ENCODE measurements at regions not wholly inside any gene's neighbourhood (a gene's known extent, or its start where the extent isn't known, plus 50 kb on each side); places are given as distances from the start of the nearest gene placed in this dataset.

- Mint-ChIP-seq H3K4me1 (ENCODE audit: low read depth) (peaks cover 10% of the 10 kb centered on the region), H3K27ac (no peak overlapping the region), H3K9me3 (no peaks in the 10 kb centered on the region), H3K36me3 (ENCODE audit: low read depth) (no peaks in the 10 kb centered on the region), H3K4me3 (no peak overlapping the region), H3K27me3 (no peaks in the 10 kb centered on the region)
- intact Hi-C loops (cut with micrococcal nuclease): no loop called here
Measured at GRCh38 chrX:39022106-39022505, 220.8 kb downstream of the MID1IP1 start.

DNA sequence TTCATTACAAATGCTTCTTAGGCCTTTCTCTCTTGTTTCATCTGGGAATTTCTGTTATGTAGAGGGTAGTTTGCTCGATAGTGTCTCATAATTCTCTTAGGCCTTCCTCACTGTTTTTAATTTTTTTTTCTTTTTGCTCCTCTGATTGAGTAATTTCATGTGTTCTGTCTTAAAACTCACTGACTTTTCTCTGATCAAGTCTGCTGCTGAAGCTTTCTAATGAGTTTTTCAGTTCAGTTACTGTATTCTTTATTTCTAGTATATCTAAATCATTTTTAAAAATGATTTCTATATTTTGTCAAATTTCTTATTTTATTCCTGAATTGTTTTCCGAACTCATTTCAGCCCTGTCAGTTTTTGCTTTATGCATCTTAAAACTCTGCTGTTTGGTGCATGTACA is 228.0 kb downstream of the MID1IP1 start:
- Mint-ChIP-seq H3K27me3 (no peaks in the 10 kb centered on the region), H3K4me3 (no peak overlapping the region), H3K27ac (no peak overlapping the region), H3K4me1 (ENCODE audit: low read depth) (no peaks in the 10 kb centered on the region), H3K36me3 (ENCODE audit: low read depth) (no peaks in the 10 kb centered on the region), H3K9me3 (peaks cover 29% of the 10 kb centered on the region)
- intact Hi-C loops (cut with micrococcal nuclease): no loop called here

DNA sequence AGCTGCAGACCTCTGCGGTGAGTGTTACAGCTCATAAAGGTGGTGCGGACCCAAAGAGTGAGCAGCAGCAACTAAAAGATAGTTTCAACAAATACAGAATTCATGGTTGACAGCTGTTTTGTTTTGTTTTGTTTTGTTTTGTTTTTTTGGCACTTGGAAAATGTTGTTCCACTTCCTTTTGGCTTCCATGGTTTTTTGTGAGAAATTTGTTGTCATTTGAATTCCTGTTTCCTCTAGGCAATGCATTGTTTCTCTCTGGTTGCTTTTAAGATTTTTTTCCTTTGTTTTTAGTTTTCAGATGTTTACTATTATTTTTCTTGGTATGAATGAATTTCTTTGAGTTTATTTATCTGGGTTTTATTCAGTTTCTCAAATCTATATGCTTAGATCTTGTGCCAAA is 229.4 kb downstream of the MID1IP1 start:
- peaks cover 29% of the 10 kb centered on the region for H3K9me3 Mint-ChIP-seq
- no peak overlapping the region for H3K27ac Mint-ChIP-seq
- H3K27me3 Mint-ChIP-seq: no peaks in the 10 kb centered on the region
- H3K36me3 Mint-ChIP-seq (ENCODE audit: low read depth): no peaks in the 10 kb centered on the region
- no peak overlapping the region for H3K4me3 Mint-ChIP-seq
- intact Hi-C loops (cut with micrococcal nuclease): no loop called here
- H3K4me1 Mint-ChIP-seq (ENCODE audit: low read depth): peaks cover 5% of the 10 kb centered on the region

DNA sequence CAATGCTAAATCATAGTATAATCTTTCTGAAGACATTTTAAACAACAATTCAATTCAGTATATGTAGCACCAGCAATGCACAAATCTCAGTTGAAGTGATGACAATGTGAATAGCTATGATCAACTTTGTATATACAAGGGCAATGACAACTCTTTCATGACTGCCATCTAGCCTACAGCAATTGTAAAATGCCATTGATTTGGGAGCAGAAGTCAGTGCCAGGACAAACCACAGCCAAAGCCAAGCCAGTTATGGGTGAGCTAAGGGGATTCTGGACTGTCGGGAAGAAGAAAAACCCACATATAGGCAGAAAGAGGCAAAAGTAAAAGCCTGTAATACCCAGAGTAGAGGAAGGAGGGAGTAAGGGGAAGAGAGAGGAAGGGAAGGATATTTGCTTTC is 238.6 kb downstream of the MID1IP1 start:
- Mint-ChIP-seq H3K36me3 (ENCODE audit: low read depth) (no peaks in the 10 kb centered on the region), H3K4me3 (no peak overlapping the region), H3K4me1 (ENCODE audit: low read depth) (peaks cover 5% of the 10 kb centered on the region), H3K9me3 (no peaks in the 10 kb centered on the region), H3K27me3 (no peaks in the 10 kb centered on the region), H3K27ac (no peak overlapping the region)
- intact Hi-C loops (cut with micrococcal nuclease): no loop called here

DNA sequence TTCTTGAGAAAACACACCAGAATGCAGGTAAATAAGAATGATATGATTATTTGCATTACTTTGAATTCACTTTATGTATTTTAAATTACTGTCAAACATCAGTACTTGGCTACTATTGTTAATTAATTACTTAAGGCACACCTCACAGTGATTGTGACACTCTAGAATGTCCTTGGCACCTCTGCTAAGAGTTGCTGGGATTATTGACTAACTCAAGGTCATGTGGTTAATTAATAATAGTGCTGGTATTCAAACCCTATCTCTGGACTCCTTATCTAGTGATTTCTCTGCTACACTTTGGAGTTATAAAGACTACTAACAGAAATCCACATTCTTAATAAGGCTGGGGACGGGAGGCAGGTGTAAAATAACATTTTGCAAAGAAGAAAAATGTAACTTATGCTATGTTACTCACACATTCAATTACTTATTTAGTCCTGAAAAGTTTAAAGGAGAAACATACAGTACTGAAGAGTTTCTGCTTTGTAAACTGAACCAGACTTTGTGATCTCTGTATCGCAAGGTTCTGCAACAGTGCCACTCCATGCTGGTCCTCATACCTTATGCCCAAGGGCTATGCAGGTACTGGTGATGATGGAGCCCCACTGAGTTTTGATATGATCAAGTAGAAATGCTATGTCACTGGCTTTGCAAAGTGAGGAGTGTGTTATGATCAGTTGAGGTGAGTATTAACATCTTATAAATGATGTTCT is 242.7 kb downstream of the MID1IP1 start:
- intact Hi-C loops (cut with micrococcal nuclease): no loop called here
- Mint-ChIP-seq H3K27me3 (no peaks in the 10 kb centered on the region), H3K4me1 (ENCODE audit: low read depth) (no peaks in the 10 kb centered on the region), H3K27ac (no peak overlapping the region), H3K4me3 (no peak overlapping the region), H3K36me3 (ENCODE audit: low read depth) (no peaks in the 10 kb centered on the region), H3K9me3 (no peaks in the 10 kb centered on the region)

DNA sequence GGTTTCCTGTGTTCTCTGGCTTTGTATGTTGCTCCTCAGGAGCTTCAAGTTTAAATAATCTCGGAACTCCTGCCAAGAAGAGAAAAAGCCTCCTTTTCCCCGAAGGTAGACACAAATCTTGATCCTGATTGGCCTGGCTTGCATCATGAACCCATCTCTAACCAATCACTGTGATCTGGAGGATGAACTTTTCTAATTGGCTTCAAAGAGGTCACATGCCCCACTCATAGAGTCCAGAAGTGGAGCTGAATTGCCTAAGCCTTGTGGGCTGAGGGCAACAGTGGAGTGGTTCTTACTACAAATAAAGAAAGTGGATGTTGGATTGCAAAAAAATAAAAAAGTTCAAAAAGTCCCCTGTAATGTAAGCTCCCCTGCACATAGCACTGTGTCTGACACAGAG is 245.9 kb downstream of the MID1IP1 start:
- Mint-ChIP-seq H3K4me1 (ENCODE audit: low read depth) (no peaks in the 10 kb centered on the region), H3K27me3 (no peaks in the 10 kb centered on the region), H3K36me3 (ENCODE audit: low read depth) (no peaks in the 10 kb centered on the region), H3K27ac (no peak overlapping the region), H3K9me3 (no peaks in the 10 kb centered on the region), H3K4me3 (no peak overlapping the region)
- intact Hi-C loops (cut with micrococcal nuclease): no loop called here

GRCh38 chrX:39049975-39050374 is 248.7 kb downstream of the MID1IP1 start:
- no peaks in the 10 kb centered on the region for H3K9me3 Mint-ChIP-seq
- H3K27me3 Mint-ChIP-seq: no peaks in the 10 kb centered on the region
- H3K27ac Mint-ChIP-seq: no peak overlapping the region
- H3K36me3 Mint-ChIP-seq (ENCODE audit: low read depth): no peaks in the 10 kb centered on the region
- no peak overlapping the region for H3K4me3 Mint-ChIP-seq
- intact Hi-C loops (cut with micrococcal nuclease): no loop called here
- H3K4me1 Mint-ChIP-seq (ENCODE audit: low read depth): no peaks in the 10 kb centered on the region

GRCh38 chrX:39050427-39050826 is 249.2 kb downstream of the MID1IP1 start:
- H3K36me3 Mint-ChIP-seq (ENCODE audit: low read depth): no peaks in the 10 kb centered on the region
- H3K9me3 Mint-ChIP-seq: no peaks in the 10 kb centered on the region
- no peak overlapping the region for H3K4me3 Mint-ChIP-seq
- no peak overlapping the region for H3K27ac Mint-ChIP-seq
- no peaks in the 10 kb centered on the region for H3K27me3 Mint-ChIP-seq
- intact Hi-C loops (cut with micrococcal nuclease): no loop called here
- no peaks in the 10 kb centered on the region for H3K4me1 Mint-ChIP-seq (ENCODE audit: low read depth)

DNA sequence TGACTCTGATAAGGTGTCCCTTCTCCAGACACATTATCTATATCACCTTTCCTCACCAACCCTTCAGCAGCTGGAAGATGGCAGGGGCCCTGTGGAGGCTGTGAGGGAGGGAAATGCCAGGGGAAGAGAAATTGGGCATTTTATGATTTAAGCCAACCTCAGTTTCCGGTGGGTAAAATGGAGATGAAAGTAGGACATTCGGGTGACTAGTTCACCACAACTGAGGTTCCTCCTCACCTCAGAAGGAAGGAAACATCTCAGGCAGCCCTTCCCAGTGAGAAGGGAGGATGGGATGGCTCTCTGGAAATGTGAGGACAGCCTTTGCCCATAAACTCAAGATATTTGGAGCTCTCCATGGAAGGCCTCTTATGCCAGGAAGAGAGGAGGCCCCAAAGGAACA is 251.5 kb downstream of the MID1IP1 start:
- intact Hi-C loops (cut with micrococcal nuclease): no loop called here
- no peaks in the 10 kb centered on the region for H3K9me3 Mint-ChIP-seq
- H3K27me3 Mint-ChIP-seq: no peaks in the 10 kb centered on the region
- H3K4me1 Mint-ChIP-seq (ENCODE audit: low read depth): no peaks in the 10 kb centered on the region
- H3K4me3 Mint-ChIP-seq: no peak overlapping the region
- H3K36me3 Mint-ChIP-seq (ENCODE audit: low read depth): no peaks in the 10 kb centered on the region
- H3K27ac Mint-ChIP-seq: no peak overlapping the region

DNA sequence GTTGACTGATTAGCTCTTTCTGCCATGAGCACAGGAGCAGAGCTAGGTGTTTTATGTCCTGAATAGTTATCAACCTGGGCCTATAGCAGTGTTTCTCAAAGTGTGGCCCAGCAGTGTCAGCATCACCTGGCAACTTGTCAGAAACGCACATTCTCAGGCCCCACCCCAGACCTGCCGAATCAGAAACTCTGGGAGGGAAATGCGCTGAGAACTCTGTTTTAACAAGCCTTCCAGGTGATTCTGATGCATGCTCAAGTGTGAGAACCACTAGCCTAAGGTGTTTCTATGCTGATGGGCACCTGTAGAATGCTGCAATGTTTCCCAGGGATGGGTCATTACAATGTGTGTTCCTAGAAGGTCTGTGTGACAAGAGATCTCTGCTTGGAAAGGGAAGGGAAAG is 257.5 kb downstream of the MID1IP1 start:
- intact Hi-C loops (cut with micrococcal nuclease): no loop called here
- no peaks in the 10 kb centered on the region for H3K36me3 Mint-ChIP-seq (ENCODE audit: low read depth)
- peaks cover 9% of the 10 kb centered on the region for H3K4me1 Mint-ChIP-seq (ENCODE audit: low read depth)
- no peak overlapping the region for H3K4me3 Mint-ChIP-seq
- H3K27ac Mint-ChIP-seq: no peak overlapping the region
- H3K9me3 Mint-ChIP-seq: peaks cover 10% of the 10 kb centered on the region
- H3K27me3 Mint-ChIP-seq: no peaks in the 10 kb centered on the region

- Mint-ChIP-seq H3K4me3 (no peak overlapping the region), H3K4me1 (ENCODE audit: low read depth) (peaks cover 9% of the 10 kb centered on the region), H3K27me3 (no peaks in the 10 kb centered on the region), H3K9me3 (peaks cover 10% of the 10 kb centered on the region), H3K36me3 (ENCODE audit: low read depth) (no peaks in the 10 kb centered on the region), H3K27ac (no peak overlapping the region)
- intact Hi-C loops (cut with micrococcal nuclease): no loop called here
Measured at GRCh38 chrX:39059866-39060265, 258.6 kb downstream of the MID1IP1 start.

DNA sequence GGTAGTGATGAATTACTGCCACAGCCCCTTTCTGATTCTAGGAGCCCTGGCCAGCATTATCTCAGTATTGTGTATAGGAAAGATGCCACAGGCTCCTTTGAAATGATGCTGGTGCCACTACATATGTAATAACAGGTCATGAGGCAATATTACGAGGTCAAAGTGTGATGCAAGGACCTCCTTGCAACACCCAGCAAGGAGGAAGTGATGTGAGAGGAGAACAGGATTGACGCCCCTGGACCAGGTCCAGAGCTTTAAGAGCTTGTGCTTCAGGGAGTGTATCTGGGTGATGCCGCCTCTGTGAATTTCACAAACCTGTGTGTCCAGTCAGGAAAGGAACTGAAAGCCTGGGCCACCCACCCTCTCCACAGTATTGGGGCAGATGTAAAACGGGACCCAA is 261.8 kb downstream of the MID1IP1 start:
- peaks cover 9% of the 10 kb centered on the region for H3K4me1 Mint-ChIP-seq (ENCODE audit: low read depth)
- intact Hi-C loops (cut with micrococcal nuclease): no loop called here
- no peak overlapping the region for H3K4me3 Mint-ChIP-seq
- H3K36me3 Mint-ChIP-seq (ENCODE audit: low read depth): no peaks in the 10 kb centered on the region
- no peaks in the 10 kb centered on the region for H3K27me3 Mint-ChIP-seq
- H3K27ac Mint-ChIP-seq: no peak overlapping the region
- H3K9me3 Mint-ChIP-seq: peaks cover 10% of the 10 kb centered on the region

GRCh38 chrX:39063702-39064101 is 262.4 kb downstream of the MID1IP1 start:
- intact Hi-C loops (cut with micrococcal nuclease): no loop called here
- Mint-ChIP-seq H3K4me3 (no peak overlapping the region), H3K36me3 (ENCODE audit: low read depth) (no peaks in the 10 kb centered on the region), H3K9me3 (peaks cover 10% of the 10 kb centered on the region), H3K27me3 (no peaks in the 10 kb centered on the region), H3K4me1 (ENCODE audit: low read depth) (peaks cover 9% of the 10 kb centered on the region), H3K27ac (no peak overlapping the region)

DNA sequence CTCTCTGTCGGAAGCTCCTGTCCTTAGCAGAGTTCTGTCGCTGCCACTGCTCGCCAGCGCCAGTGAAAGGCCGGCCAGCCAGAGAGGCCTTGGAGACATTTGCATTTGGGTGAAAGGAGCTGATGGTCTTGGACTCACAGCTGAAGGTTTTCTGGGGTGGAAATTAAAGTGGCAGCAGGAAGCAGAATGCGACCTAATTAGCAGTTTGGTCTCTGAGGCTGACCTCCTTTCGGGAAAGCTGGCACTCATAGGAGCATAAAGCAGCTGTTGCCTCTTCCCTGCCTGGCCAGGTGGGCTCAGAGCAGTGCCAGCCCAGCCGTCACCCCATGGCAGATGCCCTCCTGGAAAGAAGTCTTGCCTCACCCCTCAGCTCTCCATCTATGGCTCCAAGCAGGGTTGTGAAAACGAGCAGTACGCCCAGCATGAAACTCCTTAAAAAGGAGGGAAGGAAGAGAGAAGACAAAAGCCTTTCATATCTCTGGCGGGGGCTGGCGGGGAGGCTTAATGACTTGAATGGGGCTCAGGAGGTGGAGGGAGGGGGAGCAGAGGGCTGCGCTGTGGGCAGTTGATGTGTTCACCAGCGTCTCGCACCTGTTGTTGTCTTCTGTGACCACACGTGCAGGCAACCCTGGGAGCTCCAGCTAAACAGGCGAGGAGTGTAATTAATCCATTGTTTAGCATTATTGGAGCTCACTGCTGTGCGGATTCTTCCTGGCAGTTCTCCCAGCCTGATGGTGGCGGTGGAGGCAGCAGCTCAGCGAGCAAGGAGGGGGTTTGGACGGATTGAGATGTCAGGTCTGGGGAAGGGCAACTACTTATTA is 264.0 kb downstream of the MID1IP1 start:
- peaks cover 10% of the 10 kb centered on the region for H3K9me3 Mint-ChIP-seq
- no peaks in the 10 kb centered on the region for H3K36me3 Mint-ChIP-seq (ENCODE audit: low read depth)
- H3K27ac Mint-ChIP-seq: no peak overlapping the region
- intact Hi-C loops (cut with micrococcal nuclease): no loop called here
- no peaks in the 10 kb centered on the region for H3K27me3 Mint-ChIP-seq
- H3K4me3 Mint-ChIP-seq: no peak overlapping the region
- peaks cover 9% of the 10 kb centered on the region for H3K4me1 Mint-ChIP-seq (ENCODE audit: low read depth)

DNA sequence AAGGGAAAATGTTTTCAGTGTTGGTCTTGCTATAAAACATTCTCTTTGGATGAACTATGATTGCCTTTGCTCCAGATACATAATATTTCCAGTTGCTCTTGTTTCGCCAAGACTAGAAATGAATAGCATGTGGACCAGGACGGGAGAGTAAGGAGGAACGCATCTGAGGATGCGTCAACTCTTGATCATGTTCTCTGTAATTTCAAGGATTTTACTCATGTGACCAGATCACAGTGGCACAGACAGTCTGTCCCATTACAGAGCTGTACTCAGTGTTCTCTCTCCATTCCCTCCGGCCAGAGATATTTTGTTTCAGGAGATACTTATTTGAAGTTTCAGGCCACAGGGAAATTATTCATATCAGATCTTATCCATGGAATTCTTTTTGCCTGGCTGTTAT is 266.6 kb downstream of the MID1IP1 start:
- H3K27ac Mint-ChIP-seq: no peak overlapping the region
- no peaks in the 10 kb centered on the region for H3K36me3 Mint-ChIP-seq (ENCODE audit: low read depth)
- no peak overlapping the region for H3K4me3 Mint-ChIP-seq

More for the DNA sequence above, 266.6 kb downstream of the MID1IP1 start:
- Mint-ChIP-seq H3K9me3 (no peaks in the 10 kb centered on the region), H3K4me1 (ENCODE audit: low read depth) (no peaks in the 10 kb centered on the region), H3K27me3 (no peaks in the 10 kb centered on the region)
- intact Hi-C loops (cut with micrococcal nuclease): no loop called here
